ENCODE measurements at regions not wholly inside any gene's neighbourhood (a gene's known extent, or its start where the extent isn't known, plus 50 kb on each side); places are given as distances from the start of the nearest gene placed in this dataset.

GRCh38 chr12:23354800-23355199, 594.7 kb downstream of the SOX5 start:
- Histone ChIP-seq H3K4me2 (no peak overlapping the region), H3K27ac (no peak overlapping the region), H3K9me3 (no peaks in the 10 kb centered on the region), H3K4me1 (no peaks in the 10 kb centered on the region), H3K4me3 (no peak overlapping the region)
- no peak for DNase-seq (ENCODE audit: low read depth in 1 of 2, low spot score in 1 of 2)
- POLR2A ChIA-PET: no interaction called here
- CTCF ChIA-PET: no interaction called here
- no peak for TF ChIP-seq CBX2 (IDR thresholded peaks at IDR 0.05; ENCODE audit: borderline replicate concordance, low read depth)
- TF ChIP-seq HES2 (IDR thresholded peaks at IDR 0.05): no peak
- TF ChIP-seq POLR2AphosphoS2 (conservative IDR thresholded peaks at IDR 0.05; ENCODE audit: low read length): no peak
- no peak for TF ChIP-seq CHD2 (IDR thresholded peaks at IDR 0.05; ENCODE audit: low read length, partially characterized antibody)
- no peak for TF ChIP-seq ESRRA (IDR thresholded peaks at IDR 0.05; ENCODE audit: borderline replicate concordance, low read length)
- TF ChIP-seq JUN (IDR thresholded peaks at IDR 0.05): no peak
- no peak for TF ChIP-seq HOXA7 (CRISPR knock-in tag; IDR thresholded peaks at IDR 0.05)
- no peak for TF ChIP-seq CEBPB (IDR thresholded peaks at IDR 0.05)
- TF ChIP-seq FOSB (CRISPR knock-in tag; IDR thresholded peaks at IDR 0.05): no peak
- FAIRE-seq: no peak
- ATAC-seq: no peak
- 0% methylated on average over 1 of the region's 1 CpG for WGBS (ENCODE audit: missing lambda C conversion rate)

- Histone ChIP-seq H3K9me3 (no peaks in the 10 kb centered on the region; the same call in 2 of the 3 replicates), H3K27ac (no peak overlapping the region), H3K4me2 (no peak overlapping the region), H3K4me1 (no peaks in the 10 kb centered on the region), H3K4me3 (no peak overlapping the region)
- FAIRE-seq (no peak), ATAC-seq (no peak), DNase-seq (ENCODE audit: low read depth in 1 of 2, low spot score in 1 of 2) (no peak)
- WGBS (ENCODE audit: missing lambda C conversion rate): 15% methylated on average over 3 of the region's 3 CpGs
- TF ChIP-seq ZSCAN20 (CRISPR knock-in tag; IDR thresholded peaks at IDR 0.05): no peak
- TF ChIP-seq HOXB13 (CRISPR knock-in tag; IDR thresholded peaks at IDR 0.05; ENCODE audit: low read depth): no peak
- TF ChIP-seq HDAC2 (IDR thresholded peaks at IDR 0.05): no peak
- no peak for TF ChIP-seq RNF2 (IDR thresholded peaks at IDR 0.05; ENCODE audit: borderline replicate concordance, low read depth)
- no peak for TF ChIP-seq HMGXB4 (CRISPR knock-in tag; IDR thresholded peaks at IDR 0.05; ENCODE audit: borderline replicate concordance)
- TF ChIP-seq RCOR1 (IDR thresholded peaks at IDR 0.05; ENCODE audit: low read depth, low read length): no peak
- TF ChIP-seq SREBF2 (IDR thresholded peaks at IDR 0.05): no peak
- no peak for TF ChIP-seq SMC3 (IDR thresholded peaks at IDR 0.05)
- TF ChIP-seq NR3C1 (IDR thresholded peaks at IDR 0.05): no peak
- no peak for TF ChIP-seq PHF8 (IDR thresholded peaks at IDR 0.05; ENCODE audit: borderline replicate concordance, low read depth)
- no peak for TF ChIP-seq HOXA7 (CRISPR knock-in tag; IDR thresholded peaks at IDR 0.05)
- no peak for TF ChIP-seq FOXS1 (CRISPR knock-in tag; IDR thresholded peaks at IDR 0.05)
- CTCF ChIA-PET: no interaction called here
- POLR2A ChIA-PET: no interaction called here
Measured at GRCh38 chr12:23356440-23356839, 593.0 kb downstream of the SOX5 start.

GRCh38 chr12:23356927-23357708, 592.4 kb downstream of the SOX5 start:
- H3K4me1 ChIP-seq: no peaks in the 10 kb centered on the region
- POLR2A ChIA-PET: no interaction called here
- H3K9me3 ChIP-seq: no peaks in the 10 kb centered on the region; the same call in 2 of the 3 replicates
- ATAC-seq: no peak
- no peak overlapping the region for H3K27ac ChIP-seq
- no peak overlapping the region for H3K4me2 ChIP-seq
- CTCF ChIA-PET: no interaction called here
- FAIRE-seq: no peak
- no peak for DNase-seq (ENCODE audit: low read depth in 1 of 2, low spot score in 1 of 2)
- no peak overlapping the region for H3K4me3 ChIP-seq
- WGBS (ENCODE audit: missing lambda C conversion rate): 27% methylated on average over 9 of the region's 9 CpGs
- TF ChIP-seq RCOR1 (IDR thresholded peaks at IDR 0.05; ENCODE audit: low read depth, low read length) (no peak), CTCF (IDR thresholded peaks at IDR 0.05) (no peak), TFCP2L1 (CRISPR knock-in tag; IDR thresholded peaks at IDR 0.05) (no peak), SREBF2 (IDR thresholded peaks at IDR 0.05) (no peak), FOSL2 (IDR thresholded peaks at IDR 0.05) (no peak), FOSL2 (CRISPR knock-in tag; IDR thresholded peaks at IDR 0.05) (no peak), CHD4 (IDR thresholded peaks at IDR 0.05; ENCODE audit: borderline replicate concordance) (no peak), GATA3 (IDR thresholded peaks at IDR 0.05; ENCODE audit: borderline replicate concordance) (no peak), ZFP36 (IDR thresholded peaks at IDR 0.05; ENCODE audit: borderline replicate concordance, partially characterized antibody) (no peak), FOXS1 (CRISPR knock-in tag; IDR thresholded peaks at IDR 0.05) (no peak), ZNF302 (CRISPR knock-in tag; IDR thresholded peaks at IDR 0.05) (no peak), HDAC2 (IDR thresholded peaks at IDR 0.05) (no peak), POLR2A (IDR thresholded peaks at IDR 0.05; ENCODE audit: low read length) (no peak), HES2 (IDR thresholded peaks at IDR 0.05) (no peak), KDM1A (IDR thresholded peaks at IDR 0.05; ENCODE audit: low read depth) (no peak), ZC3H11A (IDR thresholded peaks at IDR 0.05) (no peak), RAD21 (conservative IDR thresholded peaks at IDR 0.05 in 1 of 2, IDR thresholded peaks at IDR 0.05 in 1 of 2) (no peak)

Data from A549 (cell line).